ENCODE measurements at regions not wholly inside any gene's neighbourhood (a gene's known extent, or its start where the extent isn't known, plus 50 kb on each side); places are given as distances from the start of the nearest gene placed in this dataset.

GRCh38 chr21:35412231-35412630 lies 363.1 kb upstream of the RUNX1 start:
- H3K4me3 ChIP-seq (ENCODE audit: low read depth, low read length), result no peak overlapping the region
- TF ChIP-seq CTCF (IDR thresholded peaks at IDR 0.05; ENCODE audit: low read depth, low read length), result no peak

- TF ChIP-seq CTCF (IDR thresholded peaks at IDR 0.05; ENCODE audit: low read depth, low read length), result no peak
These were observed 362.3 kb upstream of the RUNX1 start for GRCh38 chr21:35411434-35411833.

GRCh38 chr21:35410656-35411055 lies 361.6 kb upstream of the RUNX1 start:
- TF ChIP-seq CTCF (IDR thresholded peaks at IDR 0.05; ENCODE audit: low read depth, low read length), result no peak
- H3K4me3 ChIP-seq (ENCODE audit: low read depth, low read length), result no peak overlapping the region

More at GRCh38 chr21:35411434-35411833, 362.3 kb upstream of the RUNX1 start:
- no peak overlapping the region for H3K4me3 ChIP-seq (ENCODE audit: low read depth, low read length)

GRCh38 chr21:35410123-35410522 lies 361.0 kb upstream of the RUNX1 start:
- TF ChIP-seq CTCF (IDR thresholded peaks at IDR 0.05; ENCODE audit: low read depth, low read length), result no peak
- H3K4me3 ChIP-seq (ENCODE audit: low read depth, low read length), result no peak overlapping the region

- peak overlapping the region; percentile 14; the same call in 1 of the 2 replicates for H3K4me3 ChIP-seq (ENCODE audit: low read depth, low read length)
- no peak for TF ChIP-seq CTCF (IDR thresholded peaks at IDR 0.05; ENCODE audit: low read depth, low read length)
These were observed 359.3 kb upstream of the RUNX1 start for GRCh38 chr21:35408401-35408800.

- TF ChIP-seq CTCF (IDR thresholded peaks at IDR 0.05; ENCODE audit: low read depth, low read length), result no peak
- no peak overlapping the region for H3K4me3 ChIP-seq (ENCODE audit: low read depth, low read length)
These were observed 357.5 kb upstream of the RUNX1 start for GRCh38 chr21:35406635-35407034.

GRCh38 chr21:35405981-35406380 lies 356.9 kb upstream of the RUNX1 start:
- H3K4me3 ChIP-seq (ENCODE audit: low read depth, low read length), result no peak overlapping the region
- TF ChIP-seq CTCF (IDR thresholded peaks at IDR 0.05; ENCODE audit: low read depth, low read length), result no peak
